OCI-LY1 (cell line): ENCODE measurements at regions not wholly inside any gene's neighbourhood (a gene's known extent, or its start where the extent isn't known, plus 50 kb on each side); places are given as distances from the start of the nearest gene placed in this dataset.

Experiments used
- H2AFZ ChIP-seq: fragments of 200-600 bp; sonication (generic), shearing (Covaris generic); 2 replicates; pipeline ENCODE4 v1.6.0; 2014; ENCODE audit warnings: antibody characterized with exemption, mild to moderate bottlenecking, low read length
- H3F3A ChIP-seq: fragments of 200-600 bp; sonication (generic), shearing (Covaris generic); 2 replicates; pipeline ENCODE4 v1.6.0; 2014; ENCODE audit warnings: mild to moderate bottlenecking, antibody characterized with exemption, low read length, moderate library complexity; ENCODE audit not compliant: insufficient read depth
- H3K27ac ChIP-seq: fragments of 200-600 bp; sonication (generic); 2 replicates; pipeline ENCODE4 v1.5.1; 2014; ENCODE audit warnings: low read length, mixed run types, mild to moderate bottlenecking, low read depth; ENCODE audit not compliant: poor library complexity, severe bottlenecking
- H3K27me3 ChIP-seq: fragments of 200-600 bp; sonication (generic); 2 replicates; pipeline ENCODE4 v1.6.0; 2014; ENCODE audit warnings: antibody characterized with exemption, mild to moderate bottlenecking, low read length, moderate library complexity; ENCODE audit not compliant: insufficient read depth
- H3K36me3 ChIP-seq: fragments of 200-600 bp; sonication (generic); 2 replicates; pipeline ENCODE4 v1.6.1; 2014; ENCODE audit warnings: mild to moderate bottlenecking, antibody characterized with exemption, low read length, moderate library complexity, mixed read lengths; ENCODE audit not compliant: insufficient read depth
- H3K4me1 ChIP-seq: fragments of 200-600 bp; sonication (generic); 2 replicates; pipeline ENCODE4 v1.5.1; 2014; ENCODE audit warnings: mild to moderate bottlenecking, low read length, moderate library complexity; ENCODE audit not compliant: insufficient read depth, severe bottlenecking
- H3K4me2 ChIP-seq: fragments of 200-600 bp; sonication (generic), shearing (Covaris generic); 2 replicates; pipeline ENCODE4 v1.6.1; 2014; ENCODE audit warnings: low read length
- H3K4me3 ChIP-seq: fragments of 200-600 bp; sonication (generic); 2 replicates; pipeline ENCODE4 v1.5.1; 2014; ENCODE audit warnings: low read length, low read depth, mild to moderate bottlenecking, mixed read lengths; ENCODE audit not compliant: poor library complexity, severe bottlenecking
- H3K79me2 ChIP-seq: fragments of 200-600 bp; shearing (Covaris generic); 2 replicates; pipeline ENCODE4 v1.6.1; 2016; ENCODE audit warnings: mixed run types, low read length, mixed read lengths; ENCODE audit not compliant: insufficient read depth
- H3K9ac ChIP-seq: fragments of 200-600 bp; sonication (generic), shearing (Covaris generic); 2 replicates; pipeline ENCODE4 v1.6.1; 2014; ENCODE audit warnings: mild to moderate bottlenecking, low read length, mixed read lengths
- H3K9me2 ChIP-seq: fragments of 200-600 bp; sonication (generic), shearing (Covaris generic); 2 replicates; pipeline ENCODE4 v1.6.1; 2014; ENCODE audit warnings: low read depth, mild to moderate bottlenecking, low read length, mixed read lengths
- H3K9me3 ChIP-seq: fragments of 200-600 bp; shearing (Covaris generic); 2 replicates; pipeline ENCODE4 v1.6.1; 2014; ENCODE audit warnings: low read length, mixed read lengths
- H4K20me1 ChIP-seq: fragments of 200-600 bp; sonication (generic), shearing (Covaris generic); 2 replicates; pipeline ENCODE4 v1.6.0; 2016; ENCODE audit warnings: mild to moderate bottlenecking, low read length; ENCODE audit not compliant: insufficient read depth
- CTCF ChIP-seq: fragments of 200-600 bp; sonication (generic), shearing (Covaris generic); IDR thresholded peaks from 2 replicates; pipeline ENCODE4 v1.5.1; 2017; ENCODE audit warnings: mild to moderate bottlenecking, antibody characterized with exemption, low read length, moderate library complexity, mixed read lengths
- EZH2 ChIP-seq: fragments of 200-600 bp; sonication (generic), shearing (Covaris generic); IDR thresholded peaks from 2 replicates; pipeline ENCODE4 v1.8.0; 2017; ENCODE audit warnings: borderline replicate concordance, mixed run types, mild to moderate bottlenecking, antibody characterized with exemption, low read length, moderate library complexity, mixed read lengths

DNA sequence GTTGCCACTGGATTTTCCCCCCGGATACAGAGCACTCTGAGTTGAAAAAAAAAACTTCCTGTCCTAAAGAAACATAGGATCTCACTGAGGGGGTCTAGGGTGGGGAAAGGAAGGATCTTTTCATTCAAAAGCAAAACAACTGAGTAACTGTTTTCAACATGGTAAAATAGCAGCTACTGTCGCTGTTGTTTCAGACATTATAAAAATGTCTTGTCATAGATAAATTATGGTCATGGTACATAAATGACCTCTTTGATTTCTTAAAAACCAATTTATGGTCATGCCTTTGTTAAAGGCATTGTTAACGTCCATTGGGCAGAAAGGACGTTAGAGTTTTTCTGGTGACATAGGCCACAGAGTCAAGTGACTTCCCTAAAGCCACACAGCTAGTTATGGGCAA lies 180.4 kb upstream of the DTNBP1 start:
- Histone ChIP-seq H3F3A (no peaks in the 10 kb centered on the region), H4K20me1 (no peaks in the 10 kb centered on the region), H3K4me2 (no peak overlapping the region), H3K9me2 (no peaks in the 10 kb centered on the region), H3K36me3 (no peaks in the 10 kb centered on the region), H3K9me3 (no peaks in the 10 kb centered on the region), H2AFZ (no peak overlapping the region), H3K4me3 (no peak overlapping the region), H3K27ac (no peak overlapping the region), H3K9ac (no peak overlapping the region), H3K27me3 (peaks cover 5% of the 10 kb centered on the region; the same call in 1 of the 2 replicates), H3K4me1 (no peaks in the 10 kb centered on the region), H3K79me2 (no peaks in the 10 kb centered on the region)
- TF ChIP-seq CTCF (no peak), EZH2 (no peak)

- Histone ChIP-seq H3K4me3 (no peak overlapping the region), H3K36me3 (no peaks in the 10 kb centered on the region), H3K27ac (no peak overlapping the region), H4K20me1 (no peaks in the 10 kb centered on the region), H3K4me1 (no peaks in the 10 kb centered on the region), H3K79me2 (no peaks in the 10 kb centered on the region), H2AFZ (no peak overlapping the region), H3F3A (no peaks in the 10 kb centered on the region), H3K9me3 (no peaks in the 10 kb centered on the region), H3K9ac (no peak overlapping the region), H3K9me2 (no peaks in the 10 kb centered on the region), H3K27me3 (peaks cover 5% of the 10 kb centered on the region; the same call in 1 of the 2 replicates), H3K4me2 (no peak overlapping the region)
- TF ChIP-seq CTCF (no peak), EZH2 (no peak)
Observed at GRCh38 chr6:15842727-15843117, 179.9 kb upstream of the DTNBP1 start.

DNA sequence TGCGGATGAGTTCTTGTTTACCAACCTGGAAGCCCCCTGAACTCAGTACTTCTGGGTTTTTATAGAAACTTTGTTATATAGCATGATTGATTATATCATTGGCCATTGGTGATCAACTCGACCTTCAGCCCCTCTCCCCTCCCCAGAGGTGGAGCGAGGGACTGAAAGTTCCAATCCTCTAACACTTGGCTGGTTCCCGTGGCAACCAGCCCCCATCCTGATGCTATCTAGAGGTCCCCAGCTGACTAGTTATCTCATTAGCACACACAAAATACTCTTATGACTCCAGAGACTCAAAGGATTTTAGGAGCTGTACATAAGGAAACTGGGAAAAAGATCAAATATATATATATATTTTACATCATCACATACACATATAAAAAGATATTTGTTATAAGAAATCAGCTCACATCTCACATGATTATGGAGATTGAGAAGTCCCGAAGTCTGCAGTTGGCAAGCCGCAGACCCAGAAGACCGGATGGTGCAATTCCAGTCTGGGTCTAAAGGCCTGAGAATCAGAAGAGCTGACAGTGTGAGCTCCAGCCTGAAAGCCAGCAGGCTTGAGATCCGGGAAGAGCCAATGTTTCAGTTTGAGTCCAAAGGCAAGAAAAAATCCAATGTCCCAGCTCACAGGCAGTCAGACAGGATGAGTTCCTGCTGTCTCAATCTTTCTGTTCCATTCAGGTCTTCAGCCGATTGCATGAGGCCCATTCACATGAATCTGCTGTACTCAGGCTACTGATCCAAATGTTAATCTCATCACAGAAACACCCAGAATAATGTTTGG lies 179.3 kb upstream of the DTNBP1 start:
- Histone ChIP-seq H3F3A (no peaks in the 10 kb centered on the region), H3K9ac (no peak overlapping the region), H3K9me2 (no peaks in the 10 kb centered on the region), H4K20me1 (no peaks in the 10 kb centered on the region), H3K4me3 (no peak overlapping the region), H3K9me3 (no peaks in the 10 kb centered on the region), H2AFZ (no peak overlapping the region), H3K4me2 (no peak overlapping the region), H3K27me3 (peaks cover 5% of the 10 kb centered on the region; the same call in 1 of the 2 replicates), H3K27ac (no peak overlapping the region), H3K4me1 (no peaks in the 10 kb centered on the region), H3K79me2 (no peaks in the 10 kb centered on the region), H3K36me3 (no peaks in the 10 kb centered on the region)
- TF ChIP-seq CTCF (no peak), EZH2 (no peak)
